ENCODE measurements at regions not wholly inside any gene's neighbourhood (a gene's known extent, or its start where the extent isn't known, plus 50 kb on each side); places are given as distances from the start of the nearest gene placed in this dataset.

GRCh38 chr5:5592541-5592940 lies 170.1 kb downstream of the ICE1 start:
- TF ChIP-seq CTCF (IDR thresholded peaks at IDR 0.05; ENCODE audit: poor library complexity, severe bottlenecking) (no peak), POLR2AphosphoS5 (IDR thresholded peaks at IDR 0.05) (no peak), REST (IDR thresholded peaks at IDR 0.05; ENCODE audit: borderline replicate concordance) (no peak)

Measured in neural cell (in vitro differentiated cells).